Upper lobe of right lung (tissue), 1 donor: ENCODE measurements at regions not wholly inside any gene's neighbourhood (a gene's known extent, or its start where the extent isn't known, plus 50 kb on each side); places are given as distances from the start of the nearest gene placed in this dataset.

ENCODE experiments used
- ATAC-seq: fragments of 200-7000 bp; cut with Tn5 transposase; one replicate; pipeline ENCODE4 v1.9.1; 2020; ENCODE audit warnings: mild to moderate bottlenecking, moderate library complexity
- DNase-seq: peaks from one replicate; pipeline ENCODE4 v3.0.0-alpha.2; 2020
- H3K27ac ChIP-seq: fragments of 200-600 bp; one replicate; pipeline ENCODE4 v1.8.0; 2022
- H3K27me3 ChIP-seq: fragments of 200-600 bp; one replicate; pipeline ENCODE4 v1.8.0; 2022; ENCODE audit warnings: mild to moderate bottlenecking
- H3K36me3 ChIP-seq: fragments of 200-600 bp; one replicate; pipeline ENCODE4 v1.8.0; 2022
- H3K4me1 ChIP-seq: fragments of 200-600 bp; one replicate; pipeline ENCODE4 v1.8.0; 2022
- H3K4me3 ChIP-seq: fragments of 200-600 bp; one replicate; pipeline ENCODE4 v1.8.0; 2022; ENCODE audit warnings: mild to moderate bottlenecking
- H3K9me3 ChIP-seq: fragments of 200-600 bp; one replicate; pipeline ENCODE4 v1.8.0; 2022
- intact Hi-C: fragments of 100-400 bp; cut with DNase I; formaldehyde crosslinking; loops from one replicate; pipeline ENCODE4 v1.11.0; 2022
- TF ChIP-seq, protein P1 (sequence below): fragments of 200-600 bp; IDR thresholded peaks from one replicate; pipeline ENCODE4 v1.8.0; 2022; ENCODE audit warnings: antibody characterized with exemption
- donor health status: DM: no; HTN: yes; CAD: no; lungs with severe emphysema.

DNA sequence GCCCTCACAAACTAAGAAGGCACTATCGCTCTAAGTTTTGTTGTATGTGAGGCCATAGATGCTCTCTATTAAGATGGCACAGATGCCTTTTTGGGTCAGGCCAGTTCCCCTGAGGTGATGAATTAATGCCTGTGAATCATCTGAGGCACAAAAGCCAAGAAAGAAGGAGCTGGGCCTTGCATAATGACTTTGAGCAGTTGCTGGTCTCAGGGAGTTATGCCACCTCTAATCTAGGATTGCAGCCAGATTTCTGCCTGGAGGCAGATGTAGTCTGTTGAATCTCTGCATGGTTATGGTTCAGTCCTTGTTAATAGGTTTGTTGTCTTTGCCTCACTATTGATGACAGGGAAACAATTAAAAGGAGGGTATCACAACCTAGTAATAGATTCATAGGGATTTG is 168.1 kb upstream of the CHRM3 start:
- no peaks in the 10 kb centered on the region for H3K36me3 ChIP-seq
- no peaks in the 10 kb centered on the region for H3K27me3 ChIP-seq
- no peak for DNase-seq
- TF ChIP-seq, protein P1, sequence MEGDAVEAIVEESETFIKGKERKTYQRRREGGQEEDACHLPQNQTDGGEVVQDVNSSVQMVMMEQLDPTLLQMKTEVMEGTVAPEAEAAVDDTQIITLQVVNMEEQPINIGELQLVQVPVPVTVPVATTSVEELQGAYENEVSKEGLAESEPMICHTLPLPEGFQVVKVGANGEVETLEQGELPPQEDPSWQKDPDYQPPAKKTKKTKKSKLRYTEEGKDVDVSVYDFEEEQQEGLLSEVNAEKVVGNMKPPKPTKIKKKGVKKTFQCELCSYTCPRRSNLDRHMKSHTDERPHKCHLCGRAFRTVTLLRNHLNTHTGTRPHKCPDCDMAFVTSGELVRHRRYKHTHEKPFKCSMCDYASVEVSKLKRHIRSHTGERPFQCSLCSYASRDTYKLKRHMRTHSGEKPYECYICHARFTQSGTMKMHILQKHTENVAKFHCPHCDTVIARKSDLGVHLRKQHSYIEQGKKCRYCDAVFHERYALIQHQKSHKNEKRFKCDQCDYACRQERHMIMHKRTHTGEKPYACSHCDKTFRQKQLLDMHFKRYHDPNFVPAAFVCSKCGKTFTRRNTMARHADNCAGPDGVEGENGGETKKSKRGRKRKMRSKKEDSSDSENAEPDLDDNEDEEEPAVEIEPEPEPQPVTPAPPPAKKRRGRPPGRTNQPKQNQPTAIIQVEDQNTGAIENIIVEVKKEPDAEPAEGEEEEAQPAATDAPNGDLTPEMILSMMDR = no peak
- H3K4me1 ChIP-seq = no peaks in the 10 kb centered on the region
- no peak overlapping the region for H3K27ac ChIP-seq
- intact Hi-C loops = no loop called here
- H3K9me3 ChIP-seq = no peaks in the 10 kb centered on the region
- no peak overlapping the region for H3K4me3 ChIP-seq
- no peak for ATAC-seq

DNA sequence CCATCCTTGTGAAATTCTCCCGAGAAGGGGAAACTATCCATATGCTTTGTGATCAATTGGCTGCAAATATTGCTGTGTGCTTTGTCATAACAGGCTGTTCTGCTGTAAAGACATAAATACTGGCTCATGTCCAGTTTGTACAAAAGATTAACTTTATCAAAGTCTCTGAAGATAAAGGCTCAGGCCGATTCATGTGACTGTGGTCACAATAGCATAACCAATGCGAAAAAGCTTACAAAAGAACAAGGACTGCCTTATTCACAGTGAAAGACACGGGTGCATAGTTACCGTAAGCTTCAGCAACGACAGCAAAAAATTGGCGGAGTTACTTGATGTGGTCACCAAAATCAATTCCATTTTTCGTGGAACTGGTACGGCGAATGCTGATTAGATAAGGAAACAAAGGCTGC is 173.6 kb upstream of the CHRM3 start:
- DNase-seq = no peak
- TF ChIP-seq, protein P1 = no peak

DNA sequence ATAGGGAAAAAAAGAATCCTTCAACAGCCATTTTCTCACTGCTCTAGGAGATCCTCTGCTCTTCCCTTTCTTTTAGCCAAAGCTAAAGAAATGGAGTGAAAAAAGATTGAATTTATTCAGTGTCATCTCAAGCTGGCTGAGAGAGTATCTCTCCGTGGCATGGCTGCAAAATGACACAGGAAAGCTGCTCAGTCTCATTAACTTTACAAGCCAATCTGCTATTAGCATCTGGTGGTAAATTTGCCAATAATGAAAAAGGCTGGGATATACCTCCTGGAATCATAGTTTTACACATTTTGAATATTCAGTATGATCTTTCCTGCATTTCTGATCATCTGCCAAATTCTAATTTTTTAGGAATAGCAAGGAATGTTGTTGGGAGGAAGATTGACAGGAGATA is 176.8 kb upstream of the CHRM3 start:
- intact Hi-C loops = no loop called here
- ATAC-seq = no peak
- H3K9me3 ChIP-seq = no peaks in the 10 kb centered on the region
- no peak for DNase-seq
- no peaks in the 10 kb centered on the region for H3K36me3 ChIP-seq
- no peaks in the 10 kb centered on the region for H3K27me3 ChIP-seq
- no peak overlapping the region for H3K4me3 ChIP-seq
- H3K27ac ChIP-seq = no peak overlapping the region
- H3K4me1 ChIP-seq = no peaks in the 10 kb centered on the region
- TF ChIP-seq, protein P1 = no peak

More for the DNA sequence above, 173.6 kb upstream of the CHRM3 start:
- intact Hi-C loops = no loop called here
- no peak overlapping the region for H3K27ac ChIP-seq
- ATAC-seq = no peak
- no peaks in the 10 kb centered on the region for H3K9me3 ChIP-seq
- no peaks in the 10 kb centered on the region for H3K4me1 ChIP-seq
- H3K27me3 ChIP-seq = no peaks in the 10 kb centered on the region
- no peak overlapping the region for H3K4me3 ChIP-seq
- H3K36me3 ChIP-seq = no peaks in the 10 kb centered on the region

DNA sequence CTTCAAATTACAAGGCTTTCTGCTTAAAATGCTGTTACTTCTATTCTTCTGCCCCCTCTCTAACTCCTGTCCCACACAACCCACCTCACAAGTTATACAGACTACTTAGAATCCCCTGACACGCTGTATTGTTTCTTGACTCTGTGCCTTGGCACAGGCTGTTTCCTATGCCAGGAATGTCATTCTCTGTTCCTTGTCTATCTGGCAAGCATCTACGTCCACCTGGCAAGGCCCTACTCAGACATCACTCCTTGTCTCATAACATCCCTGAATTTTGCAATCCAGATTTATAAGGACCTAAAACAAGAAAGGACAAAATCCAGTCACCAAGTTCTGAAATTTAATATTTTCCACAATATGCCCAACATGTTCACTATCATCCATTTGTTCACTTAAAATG is 182.0 kb upstream of the CHRM3 start:
- Histone ChIP-seq H3K27ac (no peak overlapping the region), H3K36me3 (no peaks in the 10 kb centered on the region), H3K9me3 (no peaks in the 10 kb centered on the region), H3K4me1 (no peaks in the 10 kb centered on the region), H3K27me3 (no peaks in the 10 kb centered on the region), H3K4me3 (no peak overlapping the region)
- DNase-seq (no peak), ATAC-seq (no peak)
- TF ChIP-seq, protein P1 = no peak
- intact Hi-C loops = no loop called here

DNA sequence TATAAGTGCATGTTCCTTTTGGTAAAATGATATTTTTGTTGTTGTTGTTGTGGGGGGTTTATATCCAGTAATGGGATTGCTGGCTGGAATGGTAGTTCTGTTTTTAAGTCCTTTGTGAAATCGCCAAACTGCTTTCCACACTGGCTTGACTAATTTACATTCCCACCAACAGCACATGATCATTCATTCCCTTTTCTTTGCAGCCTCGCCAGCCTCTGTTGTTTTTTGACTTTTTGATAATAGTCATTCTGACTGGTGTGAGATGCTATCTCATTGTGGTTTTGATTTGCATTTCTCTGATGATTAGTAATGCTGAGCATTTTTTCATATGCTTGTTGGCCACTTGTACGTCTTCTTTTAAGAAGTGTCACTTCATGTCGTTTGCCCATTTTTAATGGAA is 188.5 kb upstream of the CHRM3 start:
- no peaks in the 10 kb centered on the region for H3K9me3 ChIP-seq
- no peaks in the 10 kb centered on the region for H3K36me3 ChIP-seq
- no peak overlapping the region for H3K27ac ChIP-seq
- DNase-seq = no peak
- no peaks in the 10 kb centered on the region for H3K27me3 ChIP-seq
- H3K4me3 ChIP-seq = no peak overlapping the region
- TF ChIP-seq, protein P1 = no peak
- intact Hi-C loops = no loop called here
- no peak for ATAC-seq
- no peaks in the 10 kb centered on the region for H3K4me1 ChIP-seq

DNA sequence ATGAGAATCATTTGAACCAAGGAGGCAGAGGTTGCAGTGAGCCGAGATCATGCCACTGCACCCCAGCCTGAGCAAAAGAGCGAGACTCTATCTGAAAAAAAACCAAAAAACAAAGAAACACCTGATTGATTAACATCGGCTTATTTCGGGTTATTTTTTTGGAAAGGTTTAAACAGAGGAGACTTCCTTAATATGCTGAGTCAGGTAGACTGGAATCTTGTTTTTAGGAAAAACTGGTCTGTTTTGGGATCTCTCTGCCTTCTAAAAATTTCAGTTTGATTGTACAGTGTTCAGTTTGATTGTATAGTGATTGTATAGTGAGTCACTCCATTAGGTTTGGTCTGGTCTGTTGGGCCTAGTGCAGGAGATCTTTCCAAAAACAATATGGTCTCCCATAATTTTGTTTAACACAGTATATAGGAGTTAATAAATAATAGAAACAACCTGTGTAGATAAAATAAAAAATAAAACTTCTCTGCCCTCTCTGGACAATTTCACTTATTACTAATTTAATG is 196.3 kb upstream of the CHRM3 start:
- no peak for DNase-seq
- H3K27me3 ChIP-seq = no peaks in the 10 kb centered on the region
- no peaks in the 10 kb centered on the region for H3K4me1 ChIP-seq
- no peak overlapping the region for H3K27ac ChIP-seq
- no peak for ATAC-seq
- TF ChIP-seq, protein P1 = no peak
- H3K4me3 ChIP-seq = no peak overlapping the region
- intact Hi-C loops = no loop called here
- no peaks in the 10 kb centered on the region for H3K9me3 ChIP-seq
- H3K36me3 ChIP-seq = no peaks in the 10 kb centered on the region
